SK-N-SH (cell line): ENCODE measurements at regions not wholly inside any gene's neighbourhood (a gene's known extent, or its start where the extent isn't known, plus 50 kb on each side); places are given as distances from the start of the nearest gene placed in this dataset.

Source experiments
- CTCF ChIA-PET: fragments of 300-600, 350-600 bp; formaldehyde crosslinking; extraction: SDS; loops from one replicate; lab custom pipeline; 2021; lab: Yijun Ruan, JAX
- POLR2A ChIA-PET: fragments of 350-600 bp; sonication (Branson Sonifier 250); formaldehyde crosslinking; extraction: SDS; loops from one replicate; lab custom pipeline; 2020; ENCODE audit warnings: antibody characterized with exemption, inconsistent platforms; lab: Yijun Ruan, JAX
- DNase-seq: peaks from one replicate; pipeline ENCODE4 v3.0.0; 2012
- H2AFZ ChIP-seq: fragments of 200-600 bp; sonication (generic); 2 replicates; pipeline ENCODE4 v1.8.1; 2016; ENCODE audit warnings: antibody characterized with exemption, mild to moderate bottlenecking, low read depth
- H3F3A ChIP-seq: fragments of 200-600 bp; sonication (generic); replicated peaks from 2 replicates; pipeline ENCODE3; 2016; ENCODE audit warnings: antibody characterized with exemption, mild to moderate bottlenecking; ENCODE audit not compliant: insufficient read depth
- H3K27ac ChIP-seq, 2 experiments: fragments of 200-500 bp in 1 of 2; fragments of 200-600 bp in 1 of 2; sonication (Bioruptor generic) in 1 of 2; sonication (generic), shearing (Covaris generic) in 1 of 2; 2 replicates each; pipeline versions ENCODE4 v1.5.1 to v1.6.1; 2014 to 2016; ENCODE audit warnings: low read depth in 2 of 2, inconsistent platforms in 1 of 2, low read length in 1 of 2, mild to moderate bottlenecking in 1 of 2, mixed read lengths in 1 of 2
- H3K27me3 ChIP-seq: fragments of 200-600 bp; sonication (generic), shearing (Covaris generic); 2 replicates; pipeline ENCODE4 v1.6.1; 2016; ENCODE audit warnings: mixed run types; ENCODE audit not compliant: insufficient read depth
- H3K36me3 ChIP-seq, 2 experiments: fragments of 200-500 bp in 1 of 2; fragments of 200-600 bp in 1 of 2; sonication (Bioruptor generic) in 1 of 2; sonication (generic) in 1 of 2; replicated peaks in 1 of 2; 2 replicates each; pipeline versions ENCODE3 to v1.5.1; 2014 to 2016; ENCODE audit warnings: low read length in 1 of 2, mild to moderate bottlenecking in 1 of 2; ENCODE audit not compliant: insufficient read depth in 2 of 2, control insufficient read depth in 1 of 2
- H3K4me1 ChIP-seq, 2 experiments: fragments of 200-500 bp in 1 of 2; fragments of 200-600 bp in 1 of 2; sonication (Bioruptor generic) in 1 of 2; sonication (generic), shearing (Covaris generic) in 1 of 2; 2 replicates each; pipeline versions ENCODE4 v1.5.1 to v1.6.1; 2014 to 2016; ENCODE audit warnings: low read depth in 1 of 2, low read length in 1 of 2, mixed run types in 1 of 2; ENCODE audit not compliant: insufficient read depth in 2 of 2, control insufficient read depth in 1 of 2
- H3K4me2 ChIP-seq: fragments of 200-600 bp; sonication (generic), shearing (Covaris generic); 2 replicates; pipeline ENCODE4 v1.6.1; 2017; ENCODE audit warnings: mixed run types
- H3K4me3 ChIP-seq, 2 experiments: fragments of 200-500 bp in 1 of 2; fragments of 200-600 bp in 1 of 2; sonication (Bioruptor generic) in 1 of 2; sonication (generic), shearing (Covaris generic) in 1 of 2; 2 replicates each; pipeline versions ENCODE4 v1.5.1 to v1.8.1; 2014 to 2016; ENCODE audit warnings: low read depth in 2 of 2, inconsistent platforms in 1 of 2, low read length in 1 of 2, mild to moderate bottlenecking in 1 of 2, mixed read lengths in 1 of 2, moderate library complexity in 1 of 2
- H3K79me2 ChIP-seq: fragments of 200-600 bp; sonication (generic); 2 replicates; pipeline ENCODE4 v1.8.1; 2017; ENCODE audit warnings: mild to moderate bottlenecking; ENCODE audit not compliant: insufficient read depth
- H3K9ac ChIP-seq: fragments of 200-600 bp; sonication (generic); 2 replicates; pipeline ENCODE4 v1.6.1; 2017; ENCODE audit warnings: mixed run types
- H3K9me2 ChIP-seq: fragments of 200-600 bp; sonication (generic); 2 replicates; pipeline ENCODE4 v1.6.1; 2017; ENCODE audit warnings: mixed run types
- H3K9me3 ChIP-seq: fragments of 200-600 bp; sonication (generic); 2 replicates; pipeline ENCODE4 v1.6.1; 2017; ENCODE audit warnings: mixed run types, mild to moderate bottlenecking, moderate library complexity
- H4K20me1 ChIP-seq: fragments of 200-600 bp; sonication (generic); 2 replicates; pipeline ENCODE4 v1.6.1; 2017; ENCODE audit warnings: mild to moderate bottlenecking, mixed run types; ENCODE audit not compliant: insufficient read depth
- CHD2 ChIP-seq: fragments of 150-350 bp; IDR thresholded peaks from 2 replicates; pipeline ENCODE4 v1.6.1; 2018; ENCODE audit warnings: low read length; ENCODE audit not compliant: partially characterized antibody
- GABPA ChIP-seq: IDR thresholded peaks from 2 replicates; pipeline ENCODE4 v1.4.0; 2012; ENCODE audit warnings: low read depth, mild to moderate bottlenecking
- GATA2 ChIP-seq: sonication (generic); formaldehyde crosslinking; IDR thresholded peaks from 2 replicates; pipeline ENCODE4 v1.5.0; 2020; ENCODE audit warnings: mild to moderate bottlenecking, missing genetic modification reagents
- NRF1 ChIP-seq: IDR thresholded peaks from 2 replicates; pipeline ENCODE4 v1.6.1; 2012; ENCODE audit warnings: low read depth, mild to moderate bottlenecking, low read length
- POLR2AphosphoS5 ChIP-seq: IDR thresholded peaks from 2 replicates; pipeline ENCODE4 v1.6.1; 2012; ENCODE audit warnings: low read depth, low read length
- RAD21 ChIP-seq: IDR thresholded peaks from 2 replicates; pipeline ENCODE4 v1.6.1; 2012; ENCODE audit warnings: mild to moderate bottlenecking, low read length
- RCOR1 ChIP-seq: fragments of 150-350 bp; IDR thresholded peaks from 2 replicates; pipeline ENCODE4 v1.6.1; 2017; ENCODE audit warnings: antibody characterized with exemption, low read length
- RXRA ChIP-seq: IDR thresholded peaks from 2 replicates; pipeline ENCODE4 v1.4.0; 2012; ENCODE audit warnings: low read depth, mild to moderate bottlenecking, borderline replicate concordance
- TCF12 ChIP-seq: IDR thresholded peaks from 2 replicates; pipeline ENCODE4 v1.4.0; 2012
- TEAD4 ChIP-seq: IDR thresholded peaks from 2 replicates; pipeline ENCODE4 v1.4.0; 2012; ENCODE audit warnings: mild to moderate bottlenecking, borderline replicate concordance; ENCODE audit not compliant: insufficient read depth
- USF1 ChIP-seq: IDR thresholded peaks from 2 replicates; pipeline ENCODE4 v1.4.0; 2012; ENCODE audit warnings: low read depth, borderline replicate concordance
- ZBTB33 ChIP-seq: IDR thresholded peaks from 2 replicates; pipeline ENCODE4 v1.4.0; 2012; ENCODE audit warnings: low read depth, borderline replicate concordance
- WGBS: methylation state at CpG from one replicate; pipeline ENCODE4 v1.1.6; 2017; ENCODE audit warnings: low lambda C conversion rate; 5-methylcytosine and 5-hydroxymethylcytosine counted together

- ChIA-PET CTCF (no interaction called here), POLR2A (no interaction called here)
- Histone ChIP-seq H3K4me2 (no peak overlapping the region), H3K9ac (no peak overlapping the region), H3K9me2 (0 out of 2 replicates have a peak, but pooled peaks cover 5% of the 10 kb centered on the region), H3K4me1 (no peaks in the 10 kb centered on the region), H3K4me3 (no peak overlapping the region), H3F3A (no peaks in the 10 kb centered on the region), H3K27me3 (no peaks in the 10 kb centered on the region), H4K20me1 (no peaks in the 10 kb centered on the region), H3K79me2 (no peaks in the 10 kb centered on the region), H3K9me3 (no peaks in the 10 kb centered on the region), H2AFZ (no peak overlapping the region), H3K36me3 (no peaks in the 10 kb centered on the region), H3K27ac (no peak overlapping the region)
- no peak for DNase-seq
- 0% methylated on average over 4 of the region's 4 CpGs for WGBS
- TF ChIP-seq TCF12 (no peak), POLR2AphosphoS5 (no peak), RAD21 (no peak), RCOR1 (no peak), NRF1 (no peak), GABPA (no peak), RXRA (no peak), ZBTB33 (no peak), TEAD4 (no peak), GATA2 (no peak), CHD2 (no peak)
Observed at GRCh38 chr13:54913668-54914067, 1885.1 kb downstream of the OLFM4 start.

GRCh38 chr13:54927538-54927937, 1898.9 kb downstream of the OLFM4 start:
- Histone ChIP-seq H3K9me2 (no peaks in the 10 kb centered on the region), H3K27me3 (no peaks in the 10 kb centered on the region), H3K4me1 (no peaks in the 10 kb centered on the region), H3K4me2 (no peak overlapping the region), H3K27ac (no peak overlapping the region), H2AFZ (no peak overlapping the region), H3F3A (no peaks in the 10 kb centered on the region), H3K4me3 (no peak overlapping the region), H3K9ac (no peak overlapping the region), H4K20me1 (no peaks in the 10 kb centered on the region), H3K9me3 (no peaks in the 10 kb centered on the region), H3K36me3 (no peaks in the 10 kb centered on the region), H3K79me2 (no peaks in the 10 kb centered on the region)
- ChIA-PET CTCF (no interaction called here), POLR2A (no interaction called here)
- TF ChIP-seq CHD2 (no peak), USF1 (no peak), RXRA (no peak)
- no peak for DNase-seq
